Kidney tubule cell (primary cell): ENCODE measurements at regions not wholly inside any gene's neighbourhood (a gene's known extent, or its start where the extent isn't known, plus 50 kb on each side); places are given as distances from the start of the nearest gene placed in this dataset.

Experiments
- DNase-seq: peaks from one replicate; pipeline ENCODE4 v3.0.0-alpha.2; 2018; ENCODE audit warnings: low spot score

GRCh38 chr6:169082817-169083507 is 170.7 kb downstream of the THBS2 start:
- DNase-seq = no peak

- DNase-seq = no peak
Observed at GRCh38 chr6:169082093-169082492, 171.6 kb downstream of the THBS2 start.

DNA sequence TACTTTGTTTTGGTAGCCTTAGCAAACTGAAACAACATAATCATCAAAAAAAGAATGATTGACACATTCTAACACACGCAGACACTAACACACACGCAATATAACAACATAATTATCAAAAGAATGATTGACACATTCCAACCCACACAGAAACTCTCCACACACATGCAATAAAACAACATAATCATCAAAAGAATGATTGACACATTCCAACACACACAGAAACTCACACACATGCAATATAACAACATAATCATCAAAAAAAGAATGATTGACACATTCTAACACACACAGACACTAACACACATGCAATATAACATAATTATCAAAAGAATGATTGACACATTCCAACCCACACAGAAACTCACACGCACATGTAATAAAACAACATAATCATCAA is 172.4 kb downstream of the THBS2 start:
- DNase-seq = no peak

GRCh38 chr6:169079650-169080049 is 174.0 kb downstream of the THBS2 start:
- no peak for DNase-seq

DNA sequence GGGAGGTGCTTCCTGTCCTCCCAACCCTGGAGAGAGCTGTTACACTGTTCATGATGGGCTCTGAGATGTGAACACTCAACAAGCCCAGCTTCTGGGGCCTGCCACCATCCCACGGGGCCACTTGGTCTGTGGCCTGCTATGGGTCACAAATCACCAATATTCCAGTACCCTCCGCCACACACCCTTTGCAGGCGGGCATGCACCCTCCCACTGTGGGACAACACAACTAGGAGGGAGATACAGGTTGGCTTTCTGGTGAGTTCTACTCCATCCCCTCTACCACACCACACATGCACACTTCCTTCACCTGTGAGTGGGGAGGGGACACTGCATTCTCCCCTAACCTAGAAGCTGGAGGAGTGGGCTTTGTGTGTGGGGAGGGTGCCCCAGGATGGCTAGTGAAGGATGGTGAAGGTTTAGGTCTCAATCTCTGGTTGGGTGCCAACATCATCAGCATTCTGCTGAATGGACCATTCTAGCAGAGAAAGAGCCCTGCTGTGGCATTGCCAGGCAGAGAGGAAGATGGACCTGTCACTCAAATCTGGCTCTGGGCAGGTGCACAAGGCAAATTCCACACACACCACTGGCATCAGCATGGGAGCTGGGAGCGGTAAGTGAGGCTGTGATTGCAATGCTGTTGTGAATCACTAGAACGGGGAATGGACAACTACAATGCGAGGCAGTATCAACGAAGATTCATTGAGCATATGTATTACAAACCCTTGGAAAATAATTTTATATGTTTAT is 175.1 kb downstream of the THBS2 start:
- no peak for DNase-seq

- no peak for DNase-seq
Observed at GRCh38 chr6:169075915-169076654, 177.6 kb downstream of the THBS2 start.

- no peak for DNase-seq
Observed at GRCh38 chr6:169075211-169075914, 178.3 kb downstream of the THBS2 start.

DNA sequence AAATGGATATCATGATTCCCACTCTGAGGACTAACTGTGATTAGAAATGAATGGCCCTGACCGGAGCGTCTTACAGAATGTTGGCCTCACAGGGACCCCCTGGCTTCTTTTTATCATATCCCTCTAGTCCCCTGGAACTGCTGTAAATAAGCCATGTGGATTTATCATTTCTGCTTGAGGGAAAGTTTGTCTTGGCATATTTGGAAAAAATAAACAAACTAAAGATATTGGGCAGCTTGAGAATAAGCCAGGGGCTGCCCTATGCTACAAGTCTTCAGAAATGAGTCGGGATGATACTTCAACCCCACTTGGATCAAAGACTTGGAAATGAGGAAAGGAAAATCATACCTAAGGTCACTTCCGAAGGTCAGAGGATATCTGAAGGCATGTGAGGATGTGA is 179.1 kb downstream of the THBS2 start:
- no peak for DNase-seq

DNA sequence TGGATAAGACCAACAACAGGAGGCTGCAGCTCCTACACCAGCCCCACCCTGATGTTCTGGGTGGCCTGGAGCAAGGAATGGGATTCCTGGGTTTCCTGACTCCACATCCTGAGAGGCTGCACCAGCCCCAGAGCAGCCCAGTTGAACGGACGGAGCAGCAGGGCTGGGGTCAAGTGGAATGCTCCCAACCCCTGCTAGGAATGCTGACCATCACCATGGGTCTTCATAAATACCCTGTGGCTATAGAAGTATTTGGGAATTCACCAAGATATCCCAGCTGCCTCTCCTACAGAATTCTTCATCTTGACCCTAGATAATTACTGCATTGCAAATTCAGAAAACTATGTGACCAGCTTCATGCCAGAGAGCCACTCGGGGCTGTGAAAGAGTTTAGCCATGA is 180.3 kb downstream of the THBS2 start:
- no peak for DNase-seq

- no peak for DNase-seq
Observed at GRCh38 chr6:169072127-169073042, 181.3 kb downstream of the THBS2 start.

- DNase-seq = no peak
Observed at GRCh38 chr6:169071394-169071793, 182.3 kb downstream of the THBS2 start.

- DNase-seq = peak; percentile 95
Observed at GRCh38 chr6:169070506-169071176, 183.0 kb downstream of the THBS2 start.

DNA sequence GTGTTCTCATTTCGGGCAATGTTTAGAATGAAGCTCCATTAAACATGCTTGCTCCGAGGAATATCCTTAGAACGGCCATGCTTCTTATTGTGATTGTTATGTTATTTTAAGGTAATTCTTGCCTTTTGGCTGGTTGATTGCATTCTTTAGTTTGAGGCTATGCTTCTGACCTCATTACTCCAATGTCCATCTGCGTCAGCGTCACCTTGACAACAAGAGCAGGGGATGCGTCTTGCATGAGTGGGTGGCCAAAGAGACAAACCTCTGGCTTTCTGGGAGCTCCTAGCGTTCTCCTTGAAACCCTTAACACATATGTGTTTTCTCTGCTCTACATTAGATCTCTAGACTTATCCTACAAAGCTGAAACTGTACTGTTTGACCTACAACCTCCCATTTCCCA is 184.3 kb downstream of the THBS2 start:
- DNase-seq = peak; percentile 71

GRCh38 chr6:169064194-169064593 is 189.5 kb downstream of the THBS2 start:
- DNase-seq = no peak

DNA sequence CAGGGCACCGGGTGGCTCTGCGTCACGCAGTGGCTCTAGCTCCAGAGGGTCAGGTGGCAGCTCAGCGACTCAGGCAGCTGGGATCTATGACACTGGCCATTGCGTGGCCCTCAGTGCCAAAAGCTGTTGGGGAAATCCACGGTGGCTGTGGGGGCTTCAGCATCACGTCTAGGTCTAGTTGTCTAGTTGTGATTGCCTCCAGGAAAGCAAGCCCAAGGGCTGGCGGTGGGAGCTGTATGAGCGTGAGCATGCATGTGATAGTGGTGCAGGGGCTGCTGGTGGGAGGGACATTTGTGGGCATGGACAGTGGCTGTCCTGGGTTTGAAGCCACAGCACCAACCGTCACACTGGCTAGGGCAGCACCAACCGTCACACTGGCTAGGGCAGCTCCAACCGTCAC is 191.4 kb downstream of the THBS2 start:
- no peak for DNase-seq

- no peak for DNase-seq
Observed at GRCh38 chr6:169058634-169059033, 195.0 kb downstream of the THBS2 start.

DNA sequence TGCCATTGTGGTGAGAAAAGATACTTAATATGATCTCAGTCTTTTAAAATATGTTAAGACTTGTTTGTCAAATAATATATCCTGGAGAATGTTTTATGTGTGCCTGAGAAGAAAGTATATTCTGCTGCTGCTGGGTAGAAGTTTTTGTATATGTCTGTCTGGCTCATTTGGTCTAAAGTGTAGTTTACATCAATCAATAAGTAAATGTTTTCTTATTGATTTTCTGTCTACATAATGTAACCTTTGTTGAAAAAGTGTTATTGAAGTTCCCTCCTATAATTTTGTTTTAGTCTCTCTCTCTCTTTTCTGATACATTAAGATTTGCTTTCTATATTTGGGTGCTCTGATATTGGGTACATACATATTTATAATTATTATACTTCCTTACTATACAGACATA is 201.2 kb downstream of the THBS2 start:
- no peak for DNase-seq

DNA sequence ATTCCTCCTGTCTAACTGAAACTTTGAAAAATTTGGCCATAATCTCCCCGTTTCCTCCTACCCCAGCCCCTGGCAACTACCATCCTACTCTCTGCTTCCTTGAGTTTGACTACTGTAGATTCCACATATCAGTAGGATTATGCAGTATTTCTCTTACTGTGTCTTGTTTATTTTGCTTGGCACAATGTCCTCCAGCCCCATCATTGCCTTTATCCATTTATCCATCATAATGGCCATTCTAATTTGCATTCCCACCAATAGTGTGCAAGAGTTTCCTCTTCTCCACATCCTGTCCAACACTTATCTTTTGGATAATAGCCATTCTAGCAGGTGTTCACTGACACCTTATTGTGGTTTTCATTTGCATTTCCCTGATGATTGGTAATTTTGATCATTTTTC is 202.3 kb downstream of the THBS2 start:
- DNase-seq = no peak

GRCh38 chr6:169048865-169049205 is 204.8 kb downstream of the THBS2 start:
- no peak for DNase-seq

DNA sequence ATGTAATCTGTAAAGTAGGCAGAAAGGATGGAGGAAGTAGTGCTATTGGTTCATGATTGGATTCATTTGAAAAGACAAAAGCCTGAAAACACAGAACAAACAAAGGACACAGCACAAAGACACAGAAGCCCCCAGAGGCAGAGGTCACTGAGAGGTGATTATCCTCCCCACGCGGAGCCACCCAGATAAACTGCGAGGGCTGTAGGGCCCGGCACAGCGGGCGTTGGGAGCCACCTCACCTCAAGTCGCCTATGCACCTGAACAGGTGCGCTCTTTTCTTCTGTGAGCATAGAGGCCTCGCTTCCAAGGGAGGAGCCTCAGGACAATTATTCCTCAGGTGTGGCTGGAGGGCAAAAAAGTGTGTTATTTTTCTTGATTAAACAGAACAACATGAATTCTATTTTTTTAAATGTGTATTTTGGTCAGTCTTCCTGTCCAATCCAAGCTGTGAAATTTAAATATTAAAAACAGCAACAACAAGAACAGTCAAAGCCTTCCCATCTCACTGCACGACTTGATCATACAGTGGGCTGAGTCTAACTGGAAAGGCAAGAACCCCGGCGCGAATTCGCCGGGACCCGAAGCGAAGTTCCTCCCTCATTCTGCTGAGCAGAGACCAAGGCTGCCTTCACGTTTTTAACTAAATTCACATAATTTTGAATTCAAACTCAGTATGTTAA is 205.3 kb downstream of the THBS2 start:
- DNase-seq = no peak
